ENCODE measurements at regions not wholly inside any gene's neighbourhood (a gene's known extent, or its start where the extent isn't known, plus 50 kb on each side); places are given as distances from the start of the nearest gene placed in this dataset.
"Not testable (repeated sequence)": the region's sequence is repeated elsewhere in the genome, so short reads cannot be mapped to it uniquely, and the experiment has no call there.

DNA sequence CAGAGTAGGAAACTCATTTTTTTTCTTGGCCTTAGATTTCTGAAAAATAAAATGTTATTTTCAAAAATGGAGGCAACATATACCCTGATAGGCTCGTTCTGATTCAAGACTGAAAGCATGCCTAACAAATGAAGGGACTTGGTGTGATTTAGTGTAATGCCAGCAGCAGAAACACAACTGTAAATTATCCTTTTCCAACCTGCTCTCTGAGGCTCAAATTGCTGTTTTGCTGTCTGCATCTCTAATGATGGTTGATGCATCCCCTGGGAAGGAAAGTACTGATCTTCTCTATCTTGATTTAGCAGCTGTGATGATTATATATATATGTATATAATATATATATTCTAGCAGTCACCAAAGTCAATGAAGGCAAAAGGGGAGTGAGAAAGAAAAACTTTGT lies 537.2 kb upstream of the API5 start:
- H3K36me3 Mint-ChIP-seq, result no peaks in the 10 kb centered on the region
- H3K4me1 Mint-ChIP-seq, result no peaks in the 10 kb centered on the region
- no peak overlapping the region for H3K27ac Mint-ChIP-seq
- DNase-seq, result no peak
- H3K9me3 Mint-ChIP-seq, result peaks cover 0 to 36% (median 6%) of the 10 kb centered on the region in 6 donors
- no peaks in the 10 kb centered on the region for H3K27me3 Mint-ChIP-seq (ENCODE audit: low read depth in 3 of 3)
- no peak overlapping the region for H3K4me3 Mint-ChIP-seq

DNA sequence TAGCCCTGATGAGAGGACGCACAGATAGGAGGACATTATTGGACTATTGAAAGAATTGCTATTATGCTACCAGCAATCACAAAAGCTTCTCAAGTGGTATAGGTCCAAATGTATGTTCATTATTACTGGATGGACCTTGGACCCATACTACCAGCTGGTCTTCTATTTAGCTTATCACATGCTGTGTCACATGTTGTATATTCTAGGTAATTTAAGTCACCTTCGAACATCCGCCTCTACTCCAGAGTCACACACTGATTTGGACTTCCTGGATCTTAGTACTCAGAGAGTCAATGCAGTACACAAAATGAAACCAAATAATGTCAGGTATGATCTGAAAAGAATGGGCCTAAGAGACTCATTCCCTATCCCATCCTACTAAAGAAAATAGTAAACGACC lies 534.0 kb upstream of the API5 start:
- H3K27ac Mint-ChIP-seq, result no peak overlapping the region
- no peak for DNase-seq
- no peak overlapping the region for H3K4me3 Mint-ChIP-seq
- peaks cover 0 to 27% (median 7%) of the 10 kb centered on the region in 6 donors for H3K9me3 Mint-ChIP-seq
- no peaks in the 10 kb centered on the region for H3K4me1 Mint-ChIP-seq
- no peaks in the 10 kb centered on the region for H3K36me3 Mint-ChIP-seq
- no peaks in the 10 kb centered on the region for H3K27me3 Mint-ChIP-seq (ENCODE audit: low read depth in 3 of 3)

DNA sequence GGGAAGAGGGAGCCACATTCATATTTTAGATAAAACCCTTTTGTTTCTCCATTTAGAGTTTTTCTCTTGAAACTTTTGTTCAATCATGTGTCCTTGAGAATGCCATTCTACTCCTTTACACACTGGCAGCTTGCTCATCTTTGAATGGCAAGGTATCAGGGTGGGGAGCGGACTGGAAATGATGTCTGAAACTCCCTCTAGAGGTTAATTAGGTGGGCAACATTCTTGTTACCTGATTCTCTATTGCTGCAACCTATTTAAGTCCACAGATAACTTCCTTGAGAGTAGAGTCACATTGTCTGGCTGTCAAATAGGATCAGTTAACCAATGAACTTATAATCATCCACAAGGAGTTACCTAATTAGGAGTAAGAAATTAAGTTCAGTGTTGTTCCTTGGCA lies 533.6 kb upstream of the API5 start:
- H3K4me3 Mint-ChIP-seq, result no peak overlapping the region
- H3K4me1 Mint-ChIP-seq, result no peaks in the 10 kb centered on the region
- H3K36me3 Mint-ChIP-seq, result no peaks in the 10 kb centered on the region
- no peak for DNase-seq
- no peak overlapping the region for H3K27ac Mint-ChIP-seq
- H3K9me3 Mint-ChIP-seq, result peaks cover 0 to 23% (median 7%) of the 10 kb centered on the region in 6 donors
- H3K27me3 Mint-ChIP-seq (ENCODE audit: low read depth in 3 of 3), result no peaks in the 10 kb centered on the region

DNA sequence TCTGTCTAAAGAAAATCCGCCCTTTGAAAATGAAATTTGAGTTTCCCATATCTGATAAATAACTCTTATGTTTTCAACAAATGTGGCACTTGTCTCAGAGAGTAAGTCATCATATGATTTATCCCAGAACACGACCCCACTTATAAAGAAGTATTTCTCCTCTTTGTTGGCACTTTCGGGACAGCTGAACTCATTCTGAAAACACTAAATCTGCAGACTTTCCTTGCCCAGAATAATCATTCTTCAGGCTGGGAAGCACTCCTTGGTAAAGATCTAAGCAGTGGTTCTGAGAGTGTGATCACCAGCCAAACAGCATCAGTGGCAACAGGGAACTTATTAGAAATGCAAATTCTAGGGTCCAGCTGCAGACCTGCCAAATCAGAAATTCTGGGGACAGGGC lies 532.2 kb upstream of the API5 start:
- no peak for DNase-seq
- Mint-ChIP-seq H3K36me3 (no peaks in the 10 kb centered on the region), H3K4me3 (no peak overlapping the region), H3K27me3 (ENCODE audit: low read depth in 3 of 3) (no peaks in the 10 kb centered on the region), H3K27ac (no peak overlapping the region), H3K9me3 (peaks cover 4 to 13% (median 7%) of the 10 kb centered on the region in 6 donors), H3K4me1 (no peaks in the 10 kb centered on the region)

DNA sequence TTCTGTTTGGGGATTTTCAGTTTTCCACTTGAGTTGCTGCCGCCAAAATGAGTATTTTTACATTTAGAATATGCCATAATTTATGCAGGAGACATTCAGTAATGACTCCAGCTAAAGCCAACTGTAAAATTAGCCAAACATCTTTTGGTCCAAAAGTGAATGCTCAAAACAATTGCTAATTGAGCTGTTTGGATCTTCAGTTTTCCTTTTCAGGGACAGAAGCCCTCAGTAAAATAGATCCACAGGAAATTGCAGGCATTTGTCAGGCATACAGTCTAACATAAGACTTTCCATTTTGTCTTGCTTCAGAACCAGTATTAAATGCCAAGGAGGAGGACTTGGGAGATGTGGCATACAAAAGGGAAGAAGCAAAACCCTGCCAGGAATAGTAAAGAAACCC lies 524.8 kb upstream of the API5 start:
- Mint-ChIP-seq H3K4me3 (no peak overlapping the region), H3K9me3 (peaks cover 0 to 24% (median 12%) of the 10 kb centered on the region in 6 donors), H3K27ac (no peak overlapping the region), H3K36me3 (peaks cover 0 to 3% (median 0%) of the 10 kb centered on the region in 3 donors), H3K27me3 (ENCODE audit: low read depth in 3 of 3) (no peaks in the 10 kb centered on the region), H3K4me1 (no peaks in the 10 kb centered on the region)
- no peak for DNase-seq

DNA sequence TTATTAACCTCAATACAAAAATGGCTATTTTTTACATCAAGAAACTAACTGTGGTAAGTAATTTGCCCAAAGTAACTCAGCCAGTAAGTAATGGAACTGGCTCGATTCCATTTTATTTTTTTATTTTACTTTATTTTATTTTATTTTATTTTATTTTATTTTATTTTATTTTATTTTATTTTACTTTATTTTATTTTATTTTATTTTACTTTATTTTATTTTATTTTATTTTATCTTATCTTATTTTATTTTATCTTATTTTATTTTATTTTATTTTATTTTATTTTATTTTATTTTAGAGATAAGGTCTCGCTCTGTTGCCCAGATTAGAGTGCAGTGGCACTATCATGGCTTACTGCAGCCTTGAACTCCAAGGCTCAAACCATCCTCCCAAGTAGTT lies 516.3 kb upstream of the API5 start:
- not testable (repeated sequence) for H3K27me3 Mint-ChIP-seq (ENCODE audit: low read depth in 3 of 3); DNase-seq; H3K4me3 Mint-ChIP-seq; H3K36me3 Mint-ChIP-seq; H3K27ac Mint-ChIP-seq; H3K4me1 Mint-ChIP-seq
- peaks cover 0 to 33% (median 4%) of the 10 kb centered on the region in 6 donors for H3K9me3 Mint-ChIP-seq

DNA sequence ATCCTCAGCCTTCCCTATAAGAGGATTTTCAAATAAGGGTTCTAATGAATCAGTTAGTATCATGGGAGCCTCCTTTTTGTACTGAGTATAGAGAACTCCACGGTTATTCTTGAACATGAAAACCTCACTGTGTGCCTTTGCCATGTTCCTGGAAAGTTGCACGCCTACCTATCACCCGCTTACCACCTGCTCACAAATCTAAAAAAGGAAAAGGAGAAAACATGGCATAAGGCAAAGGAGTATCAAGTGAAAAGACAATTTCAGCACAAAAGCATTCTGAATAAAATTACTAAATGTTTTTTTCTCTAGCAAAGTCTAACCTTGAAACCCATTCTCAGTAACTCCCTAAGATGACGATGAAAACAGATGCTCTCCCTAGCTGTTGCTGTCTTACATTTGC lies 511.8 kb upstream of the API5 start:
- Mint-ChIP-seq H3K9me3 (peaks cover 0 to 31% (median 4%) of the 10 kb centered on the region in 6 donors), H3K4me3 (no peak overlapping the region), H3K36me3 (no peaks in the 10 kb centered on the region), H3K27me3 (ENCODE audit: low read depth in 3 of 3) (peaks cover 0 to 1% (median 0%) of the 10 kb centered on the region in 3 donors), H3K4me1 (no peaks in the 10 kb centered on the region), H3K27ac (no peak overlapping the region)
- DNase-seq, result no peak

DNA sequence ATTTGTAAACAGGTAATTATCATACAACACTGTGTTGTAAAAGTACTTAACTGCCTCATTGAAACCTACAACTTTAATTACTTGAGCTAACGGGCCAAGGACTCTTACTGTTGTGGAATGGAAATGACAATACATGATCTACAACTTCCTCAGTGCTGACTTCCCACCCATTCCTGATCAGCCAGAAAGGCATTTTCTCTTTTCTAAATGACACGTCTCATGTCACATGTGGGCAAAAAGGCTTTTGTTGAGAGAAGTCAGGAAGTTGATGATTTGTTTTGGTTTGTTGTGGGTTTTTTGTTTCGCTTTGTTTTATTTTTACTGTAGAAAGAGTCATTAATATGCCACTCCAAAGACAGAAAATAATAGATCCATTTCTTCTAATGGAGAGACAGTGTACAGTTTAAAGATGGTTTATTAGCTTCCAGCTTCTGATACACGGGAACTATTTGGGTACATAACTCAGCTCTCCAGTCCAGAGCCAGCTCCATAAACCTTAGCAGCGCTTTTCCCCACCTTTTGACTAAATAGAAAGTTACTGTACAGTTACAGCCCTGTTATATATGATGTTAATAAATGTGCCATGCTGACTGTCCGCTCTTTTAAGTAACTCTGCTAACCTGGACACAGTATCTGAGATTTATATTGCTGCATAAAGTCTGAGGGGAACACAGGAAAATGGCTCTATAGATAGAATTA lies 509.4 kb upstream of the API5 start:
- DNase-seq, result no peak
- Mint-ChIP-seq H3K36me3 (no peaks in the 10 kb centered on the region), H3K4me3 (no peak overlapping the region), H3K9me3 (peaks cover 1 to 39% (median 7%) of the 10 kb centered on the region in 6 donors), H3K4me1 (no peaks in the 10 kb centered on the region), H3K27ac (no peak overlapping the region), H3K27me3 (ENCODE audit: low read depth in 3 of 3) (peaks cover 0 to 2% (median 1%) of the 10 kb centered on the region in 3 donors)

DNA sequence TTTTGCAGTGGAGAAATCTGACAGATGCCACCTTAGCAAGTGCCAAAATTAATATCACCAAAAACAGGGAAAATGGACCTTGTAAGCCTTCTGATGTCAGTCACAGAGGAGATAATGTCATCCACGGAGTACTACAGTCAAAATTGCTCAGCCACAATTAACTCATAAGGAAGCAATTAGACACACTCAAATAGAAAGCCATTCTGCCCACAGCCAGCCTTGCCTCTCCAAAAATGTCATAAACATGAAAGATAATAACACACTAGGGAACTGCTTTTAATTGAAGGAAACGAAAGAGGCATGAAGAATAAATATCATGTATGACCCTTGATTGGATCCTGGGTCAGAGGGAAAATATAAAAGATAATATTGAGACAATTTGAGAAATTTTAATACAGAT lies 505.6 kb upstream of the API5 start:
- no peak overlapping the region for H3K27ac Mint-ChIP-seq
- DNase-seq, result no peak
- H3K36me3 Mint-ChIP-seq, result no peaks in the 10 kb centered on the region
- H3K9me3 Mint-ChIP-seq, result peaks cover 1 to 40% (median 7%) of the 10 kb centered on the region in 6 donors
- peaks cover 0 to 2% (median 1%) of the 10 kb centered on the region in 3 donors for H3K27me3 Mint-ChIP-seq (ENCODE audit: low read depth in 3 of 3)
- H3K4me1 Mint-ChIP-seq, result no peaks in the 10 kb centered on the region
- no peak overlapping the region for H3K4me3 Mint-ChIP-seq

DNA sequence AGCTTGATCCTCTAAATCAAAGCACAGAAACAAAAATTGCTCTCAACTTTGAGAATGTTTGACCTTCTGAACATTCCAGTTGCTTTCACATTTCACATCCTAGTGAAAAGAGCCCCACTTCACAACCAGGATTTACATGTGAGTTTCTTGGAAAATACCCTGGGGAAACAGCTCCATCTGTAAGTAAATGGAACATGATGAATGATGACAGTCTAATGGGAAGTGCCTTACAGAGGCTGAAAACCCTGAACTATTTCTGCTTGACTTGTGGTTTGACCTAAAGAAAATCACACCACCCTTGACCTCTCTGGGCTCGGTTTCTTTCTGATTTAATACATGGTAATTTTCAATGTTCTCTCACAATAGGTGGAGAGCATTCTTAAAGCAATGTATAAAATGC lies 499.4 kb upstream of the API5 start:
- peaks cover 1 to 22% (median 6%) of the 10 kb centered on the region in 6 donors for H3K9me3 Mint-ChIP-seq
- H3K4me1 Mint-ChIP-seq, result no peaks in the 10 kb centered on the region
- H3K27ac Mint-ChIP-seq, result no peak overlapping the region
- H3K36me3 Mint-ChIP-seq, result no peaks in the 10 kb centered on the region
- H3K27me3 Mint-ChIP-seq (ENCODE audit: low read depth in 3 of 3), result no peaks in the 10 kb centered on the region
- no peak overlapping the region for H3K4me3 Mint-ChIP-seq
- no peak for DNase-seq

DNA sequence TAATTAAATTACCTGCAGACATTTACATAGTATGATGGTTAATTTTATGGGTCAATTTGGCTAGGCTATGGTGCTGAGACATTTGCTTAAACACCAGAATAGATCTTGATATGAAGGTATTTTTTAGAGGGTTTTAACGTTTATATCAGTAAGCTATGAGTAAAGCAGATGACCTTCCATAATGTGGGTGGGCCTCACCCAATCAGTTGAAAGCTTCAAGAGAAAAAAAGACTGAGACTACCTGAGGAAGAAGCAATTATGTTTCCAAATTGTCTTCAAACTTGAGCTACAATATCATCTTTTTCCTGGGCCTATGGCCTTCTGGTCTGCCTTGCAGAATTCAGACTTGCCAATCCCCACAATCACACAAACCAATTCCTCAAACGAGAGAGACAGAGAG lies 498.8 kb upstream of the API5 start:
- H3K4me1 Mint-ChIP-seq, result no peaks in the 10 kb centered on the region
- DNase-seq, result no peak
- no peak overlapping the region for H3K4me3 Mint-ChIP-seq
- no peaks in the 10 kb centered on the region for H3K27me3 Mint-ChIP-seq (ENCODE audit: low read depth in 3 of 3)
- no peak overlapping the region for H3K27ac Mint-ChIP-seq
- no peaks in the 10 kb centered on the region for H3K36me3 Mint-ChIP-seq
- peaks cover 1 to 20% (median 8%) of the 10 kb centered on the region in 6 donors for H3K9me3 Mint-ChIP-seq

DNA sequence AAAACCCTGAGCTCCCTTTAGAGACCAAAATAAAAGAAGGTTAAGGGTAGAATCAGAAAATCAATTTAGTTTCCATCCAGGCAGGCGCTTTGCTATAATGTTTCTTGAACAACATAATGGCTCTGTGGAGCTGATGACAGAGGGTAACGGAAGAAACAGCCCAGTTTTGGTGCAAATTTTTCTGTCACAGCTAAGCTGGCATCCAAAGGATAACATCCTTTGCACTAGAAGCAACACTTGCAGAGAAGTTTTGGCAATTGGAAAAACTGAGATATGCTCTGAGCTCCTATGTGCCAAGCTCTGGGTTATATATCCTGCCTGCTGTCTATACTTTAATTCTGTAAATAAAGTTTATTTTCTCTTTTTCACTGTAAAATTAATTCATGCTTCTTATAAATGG lies 495.3 kb upstream of the API5 start:
- peaks cover 0 to 2% (median 0%) of the 10 kb centered on the region in 3 donors for H3K36me3 Mint-ChIP-seq
- no peak for DNase-seq
- H3K27me3 Mint-ChIP-seq (ENCODE audit: low read depth in 3 of 3), result no peaks in the 10 kb centered on the region
- no peak overlapping the region for H3K4me3 Mint-ChIP-seq
- H3K9me3 Mint-ChIP-seq, result peaks cover 2 to 20% (median 5%) of the 10 kb centered on the region in 6 donors
- no peak overlapping the region for H3K27ac Mint-ChIP-seq
- H3K4me1 Mint-ChIP-seq, result no peaks in the 10 kb centered on the region

DNA sequence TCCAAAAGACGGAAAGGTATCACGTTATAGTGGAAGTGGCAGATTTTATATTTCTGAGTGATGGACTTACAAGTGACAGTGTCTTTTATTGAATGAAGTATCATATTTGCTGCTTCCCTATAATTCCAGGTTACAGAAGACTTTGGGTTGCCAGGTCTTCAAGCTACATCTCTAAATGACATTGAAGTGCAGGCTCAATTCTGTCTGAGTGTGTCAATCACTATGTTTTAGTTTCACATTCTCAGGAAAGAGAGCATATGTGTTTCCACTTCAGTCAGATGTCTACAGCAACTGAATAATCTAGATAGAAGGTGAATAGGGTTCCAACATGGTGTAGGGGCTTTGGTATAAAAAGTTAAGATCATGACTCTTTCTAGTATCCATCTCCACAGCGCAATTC lies 492.7 kb upstream of the API5 start:
- DNase-seq, result no peak
- Mint-ChIP-seq H3K4me3 (no peak overlapping the region), H3K4me1 (no peaks in the 10 kb centered on the region), H3K36me3 (peaks cover 0 to 2% (median 0%) of the 10 kb centered on the region in 3 donors), H3K27me3 (ENCODE audit: low read depth in 3 of 3) (no peaks in the 10 kb centered on the region), H3K27ac (no peak overlapping the region), H3K9me3 (peaks cover 0 to 21% (median 5%) of the 10 kb centered on the region in 6 donors)

DNA sequence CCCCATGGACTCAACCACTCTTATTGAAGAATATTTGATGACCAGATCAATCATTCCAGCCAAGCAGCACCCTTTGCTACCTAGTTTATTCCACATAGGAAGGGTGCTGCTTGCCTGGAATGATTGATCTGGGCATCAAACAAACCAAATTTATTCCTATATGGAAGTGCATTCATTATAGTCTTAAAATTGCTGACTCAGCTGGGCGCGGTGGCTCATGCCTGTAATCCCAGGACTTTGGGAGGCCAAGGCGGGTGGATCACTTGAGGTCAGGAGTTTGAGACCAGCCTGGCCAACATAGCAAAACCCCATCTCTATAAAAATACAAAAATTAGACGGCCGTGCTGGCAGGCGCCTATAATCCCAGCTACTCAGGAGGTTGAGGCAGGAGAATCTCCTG lies 489.6 kb upstream of the API5 start:
- not testable (repeated sequence) for H3K27ac Mint-ChIP-seq; H3K4me3 Mint-ChIP-seq; DNase-seq; H3K4me1 Mint-ChIP-seq; H3K36me3 Mint-ChIP-seq; H3K27me3 Mint-ChIP-seq (ENCODE audit: low read depth in 3 of 3)
- H3K9me3 Mint-ChIP-seq, result peaks cover 0 to 15% (median 8%) of the 10 kb centered on the region in 6 donors

DNA sequence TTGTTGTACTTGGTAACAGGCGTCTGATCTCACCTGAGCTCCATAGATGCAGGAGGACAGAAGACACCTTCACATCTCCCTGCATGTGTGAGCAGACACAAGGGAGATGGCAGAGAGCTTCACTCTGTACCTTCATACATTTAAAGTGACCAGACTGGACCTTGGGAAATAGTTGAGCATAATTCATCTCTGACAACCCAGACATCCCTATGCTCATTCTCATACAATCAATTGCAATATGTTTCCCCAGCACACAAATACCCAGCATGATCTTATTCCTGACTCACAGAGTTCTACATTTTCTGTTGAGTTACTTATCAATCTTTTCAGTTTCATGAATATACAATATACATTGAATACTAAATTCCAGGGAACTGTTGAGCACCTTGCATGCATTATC lies 488.2 kb upstream of the API5 start:
- no peak overlapping the region for H3K27ac Mint-ChIP-seq
- H3K36me3 Mint-ChIP-seq, result peaks cover 0 to 2% (median 0%) of the 10 kb centered on the region in 3 donors
- no peaks in the 10 kb centered on the region for H3K4me1 Mint-ChIP-seq
- no peaks in the 10 kb centered on the region for H3K27me3 Mint-ChIP-seq (ENCODE audit: low read depth in 3 of 3)
- no peak overlapping the region for H3K4me3 Mint-ChIP-seq
- DNase-seq, result no peak
- H3K9me3 Mint-ChIP-seq, result peaks cover 0 to 13% (median 7%) of the 10 kb centered on the region in 6 donors

All from immature natural killer cell (primary cell).